GM12873 (cell line): ENCODE measurements at regions not wholly inside any gene's neighbourhood (a gene's known extent, or its start where the extent isn't known, plus 50 kb on each side); places are given as distances from the start of the nearest gene placed in this dataset.

Source experiments
- CTCF ChIP-seq: IDR thresholded peaks from 2 replicates; pipeline ENCODE4 v1.5.1; 2012; ENCODE audit warnings: low read depth, mild to moderate bottlenecking, moderate library complexity, low read length, control low read depth; ENCODE audit not compliant: insufficient read depth; ENCODE audit errors: missing control alignments

GRCh38 chr2:147204102-147204501 is 640.7 kb upstream of the ACVR2A start:
- TF ChIP-seq CTCF: no peak

GRCh38 chr2:147198651-147199171 is 646.1 kb upstream of the ACVR2A start:
- no peak for TF ChIP-seq CTCF

GRCh38 chr2:147197754-147198483 is 646.9 kb upstream of the ACVR2A start:
- no peak for TF ChIP-seq CTCF

- no peak for TF ChIP-seq CTCF
These were observed 662.6 kb upstream of the ACVR2A start for GRCh38 chr2:147182260-147182659.

- no peak for TF ChIP-seq CTCF
These were observed 663.3 kb upstream of the ACVR2A start for GRCh38 chr2:147181351-147182029.

- TF ChIP-seq CTCF: no peak
These were observed 667.6 kb upstream of the ACVR2A start for GRCh38 chr2:147177071-147177857.

GRCh38 chr2:147174824-147175254 is 670.0 kb upstream of the ACVR2A start:
- no peak for TF ChIP-seq CTCF
